Suprapubic skin (tissue), 4 donors: ENCODE measurements at regions not wholly inside any gene's neighbourhood (a gene's known extent, or its start where the extent isn't known, plus 50 kb on each side); places are given as distances from the start of the nearest gene placed in this dataset.
"Not testable (repeated sequence)": the region's sequence is repeated elsewhere in the genome, so short reads cannot be mapped to it uniquely, and the experiment has no call there.

ENCODE experiments used
- DNase-seq, 2 donors: peaks; one replicate each; pipeline ENCODE4 v3.0.0-alpha.2; 2019; ENCODE audit warnings: low spot score in 2 of 2
- H3K27ac ChIP-seq: fragments of 200-600 bp; sonication (generic); one replicate; pipeline ENCODE4 v1.5.1; 2019
- H3K27me3 ChIP-seq: fragments of 200-600 bp; sonication (generic); one replicate; pipeline ENCODE4 v1.5.1; 2019
- H3K36me3 ChIP-seq: fragments of 200-600 bp; sonication (generic); one replicate; pipeline ENCODE4 v1.5.1; 2019
- H3K4me1 ChIP-seq: fragments of 200-600 bp; sonication (generic); one replicate; pipeline ENCODE4 v1.5.1; 2019
- H3K4me3 ChIP-seq: fragments of 200-600 bp; sonication (generic); one replicate; pipeline ENCODE4 v1.5.1; 2019; ENCODE audit warnings: mild to moderate bottlenecking
- H3K9me3 ChIP-seq: fragments of 200-600 bp; sonication (generic); one replicate; pipeline ENCODE4 v1.5.1; 2019
- CTCF ChIP-seq, 2 donors: fragments of 200-600 bp in 1 of 2; fragments of 450-650 bp in 1 of 2; sonication (generic) in 1 of 2; IDR thresholded peaks; one replicate each; pipeline ENCODE4 v1.5.1; 2016 to 2019; ENCODE audit warnings: antibody characterized with exemption in 2 of 2, mild to moderate bottlenecking in 1 of 2, moderate library complexity in 1 of 2
- EP300 ChIP-seq: sonication (generic); formaldehyde crosslinking; IDR thresholded peaks from one replicate; pipeline ENCODE4 v1.6.1; 2017; ENCODE audit warnings: antibody characterized with exemption
- POLR2A ChIP-seq, 2 donors: fragments of 450-650 bp; IDR thresholded peaks; one replicate each; pipeline ENCODE4 v1.6.1; 2017; ENCODE audit warnings: antibody characterized with exemption in 2 of 2, mild to moderate bottlenecking in 2 of 2, moderate library complexity in 2 of 2
- POLR2AphosphoS5 ChIP-seq, 3 donors: sonication (generic); formaldehyde crosslinking; IDR thresholded peaks; one replicate each; pipeline ENCODE4 v1.6.1; 2017; ENCODE audit warnings: antibody characterized with exemption in 3 of 3
- WGBS: methylation state at CpG from one replicate; pipeline ENCODE4 v1.1.5; 2018; 5-methylcytosine and 5-hydroxymethylcytosine counted together

GRCh38 chr9:18299449-18299848, 174.5 kb upstream of the ADAMTSL1 start:
- 98% methylated on average over 5 of the region's 5 CpGs for WGBS
- no peak overlapping the region for H3K27ac ChIP-seq
- H3K4me1 ChIP-seq = peaks cover 17% of the 10 kb centered on the region
- no peak for TF ChIP-seq CTCF (IDR thresholded peaks at IDR 0.05)
- TF ChIP-seq POLR2A (IDR thresholded peaks at IDR 0.05) = no peak
- TF ChIP-seq POLR2AphosphoS5 (IDR thresholded peaks at IDR 0.05) = no peak
- TF ChIP-seq EP300 = no peak
- H3K27me3 ChIP-seq = no peaks in the 10 kb centered on the region
- H3K4me3 ChIP-seq = no peak overlapping the region
- H3K9me3 ChIP-seq = no peaks in the 10 kb centered on the region
- DNase-seq = no peak
- H3K36me3 ChIP-seq = no peaks in the 10 kb centered on the region

GRCh38 chr9:18305167-18305806, 168.7 kb upstream of the ADAMTSL1 start:
- H3K9me3 ChIP-seq, H3K27ac ChIP-seq, H3K4me3 ChIP-seq, H3K4me1 ChIP-seq, DNase-seq, H3K27me3 ChIP-seq, H3K36me3 ChIP-seq: not testable (repeated sequence)
- WGBS = 86% methylated on average over 8 of the region's 10 CpGs

GRCh38 chr9:18314316-18314715, 159.6 kb upstream of the ADAMTSL1 start:
- Histone ChIP-seq H3K36me3 (no peaks in the 10 kb centered on the region), H3K9me3 (no peaks in the 10 kb centered on the region), H3K27ac (no peak overlapping the region), H3K4me3 (no peak overlapping the region), H3K27me3 (no peaks in the 10 kb centered on the region), H3K4me1 (no peaks in the 10 kb centered on the region)
- WGBS = 87% methylated on average over 14 of the region's 14 CpGs
- no peak for DNase-seq
- TF ChIP-seq EP300 (no peak), POLR2AphosphoS5 (IDR thresholded peaks at IDR 0.05) (no peak)

- Histone ChIP-seq H3K36me3 (no peaks in the 10 kb centered on the region), H3K27me3 (no peaks in the 10 kb centered on the region), H3K4me3 (no peak overlapping the region), H3K27ac (no peak overlapping the region), H3K9me3 (no peaks in the 10 kb centered on the region), H3K4me1 (no peaks in the 10 kb centered on the region)
- WGBS = 95% methylated on average over 1 of the region's 1 CpG
- DNase-seq = no peak
- TF ChIP-seq CTCF (IDR thresholded peaks at IDR 0.05) (no peak), EP300 (no peak), POLR2A (IDR thresholded peaks at IDR 0.05) (no peak), POLR2AphosphoS5 (IDR thresholded peaks at IDR 0.05) (no peak)
Measured at GRCh38 chr9:18317896-18318295, 156.1 kb upstream of the ADAMTSL1 start.

GRCh38 chr9:18319918-18320445, 154.0 kb upstream of the ADAMTSL1 start:
- no peak for DNase-seq
- WGBS = 66% methylated on average over 2 of the region's 2 CpGs
- Histone ChIP-seq H3K27me3 (no peaks in the 10 kb centered on the region), H3K27ac (no peak overlapping the region), H3K4me1 (no peaks in the 10 kb centered on the region), H3K9me3 (no peaks in the 10 kb centered on the region), H3K36me3 (no peaks in the 10 kb centered on the region), H3K4me3 (no peak overlapping the region)
- TF ChIP-seq POLR2AphosphoS5 (IDR thresholded peaks at IDR 0.05) = no peak
- no peak for TF ChIP-seq EP300

GRCh38 chr9:18324928-18325745, 148.8 kb upstream of the ADAMTSL1 start:
- no peak overlapping the region for H3K27ac ChIP-seq
- H3K4me1 ChIP-seq = no peaks in the 10 kb centered on the region
- no peak for DNase-seq
- H3K36me3 ChIP-seq = no peaks in the 10 kb centered on the region
- 71% methylated on average over 2 of the region's 2 CpGs for WGBS
- H3K27me3 ChIP-seq = no peaks in the 10 kb centered on the region
- no peak overlapping the region for H3K4me3 ChIP-seq
- no peak for TF ChIP-seq EP300
- TF ChIP-seq CTCF (IDR thresholded peaks at IDR 0.05) = no peak
- no peak for TF ChIP-seq POLR2A (IDR thresholded peaks at IDR 0.05)
- no peak for TF ChIP-seq POLR2AphosphoS5 (IDR thresholded peaks at IDR 0.05)
- H3K9me3 ChIP-seq = no peaks in the 10 kb centered on the region

- not testable (repeated sequence) for H3K27ac ChIP-seq, H3K4me3 ChIP-seq, H3K36me3 ChIP-seq, H3K27me3 ChIP-seq, H3K9me3 ChIP-seq, H3K4me1 ChIP-seq, DNase-seq
- 95% methylated on average over 7 of the region's 7 CpGs for WGBS
Measured at GRCh38 chr9:18325746-18326011, 148.3 kb upstream of the ADAMTSL1 start.
